ENCODE measurements at regions not wholly inside any gene's neighbourhood (a gene's known extent, or its start where the extent isn't known, plus 50 kb on each side); places are given as distances from the start of the nearest gene placed in this dataset.

- Histone ChIP-seq H3K9me3 (ENCODE audit: insufficient read depth, low read depth) (no peaks in the 10 kb centered on the region), H3K9me2 (ENCODE audit: insufficient read depth) (no peaks in the 10 kb centered on the region), H3K79me2 (ENCODE audit: low read depth) (no peaks in the 10 kb centered on the region), H3K36me3 (ENCODE audit: low read depth) (no peaks in the 10 kb centered on the region), H3K4me1 (replicated peaks; ENCODE audit: insufficient read depth) (no peaks in the 10 kb centered on the region), H3F3A (ENCODE audit: insufficient read depth, low read depth) (no peaks in the 10 kb centered on the region), H3K27me3 (ENCODE audit: insufficient read depth, low read depth) (no peaks in the 10 kb centered on the region), H3K4me3 (no peak overlapping the region), H2AFZ (no peak overlapping the region), H4K20me1 (ENCODE audit: insufficient read depth) (no peaks in the 10 kb centered on the region), H3K27ac (no peak overlapping the region), H3K4me2 (no peak overlapping the region)
- no TSS peak for BruUV-seq (replicated peaks)
- TF ChIP-seq EZH2 (IDR thresholded peaks at IDR 0.05; ENCODE audit: low read depth) (no peak), CTCF (conservative IDR thresholded peaks at IDR 0.05) (no peak)
- ChIA-PET CTCF (no interaction called here), POLR2A (ENCODE audit: unreplicated experiment) (no interaction called here)
- no peak for DNase-seq
- intact Hi-C loops (cut with micrococcal nuclease; ENCODE audit: unreplicated experiment) = loop anchor here (10.0 kb wide), 1 partner anchor 405 kb away; no protein-coding TSS in a partner anchor
Measured at GRCh38 chr6:139990026-139990686, 615.7 kb upstream of the CITED2 start.

- no peak for TF ChIP-seq EZH2 (IDR thresholded peaks at IDR 0.05; ENCODE audit: low read depth)
- no peak for TF ChIP-seq CTCF (conservative IDR thresholded peaks at IDR 0.05)
- Histone ChIP-seq H3K27me3 (ENCODE audit: insufficient read depth, low read depth) (no peaks in the 10 kb centered on the region), H3K36me3 (ENCODE audit: low read depth) (no peaks in the 10 kb centered on the region), H4K20me1 (ENCODE audit: insufficient read depth) (no peaks in the 10 kb centered on the region), H3K4me3 (no peak overlapping the region), H2AFZ (no peak overlapping the region), H3K79me2 (ENCODE audit: low read depth) (no peaks in the 10 kb centered on the region), H3K9me3 (ENCODE audit: insufficient read depth, low read depth) (peaks cover 3% of the 10 kb centered on the region; the same call in 1 of the 2 replicates), H3K9me2 (ENCODE audit: insufficient read depth) (no peaks in the 10 kb centered on the region), H3K4me2 (no peak overlapping the region), H3K4me1 (replicated peaks; ENCODE audit: insufficient read depth) (peaks cover 3% of the 10 kb centered on the region; the same call in 1 of the 2 replicates), H3K27ac (no peak overlapping the region), H3F3A (ENCODE audit: insufficient read depth, low read depth) (no peaks in the 10 kb centered on the region)
- no TSS peak for BruUV-seq (replicated peaks)
- CTCF ChIA-PET = no interaction called here
- POLR2A ChIA-PET (ENCODE audit: unreplicated experiment) = no interaction called here
- DNase-seq = no peak
- intact Hi-C loops (cut with micrococcal nuclease; ENCODE audit: unreplicated experiment) = no loop called here
Measured at GRCh38 chr6:139988685-139989084, 614.2 kb upstream of the CITED2 start.

- H3K9me3 ChIP-seq (ENCODE audit: insufficient read depth, low read depth) = peaks cover 3% of the 10 kb centered on the region; the same call in 1 of the 2 replicates
- no peaks in the 10 kb centered on the region for H3K27me3 ChIP-seq (ENCODE audit: insufficient read depth, low read depth)
- no peak overlapping the region for H3K4me3 ChIP-seq
- H4K20me1 ChIP-seq (ENCODE audit: insufficient read depth) = no peaks in the 10 kb centered on the region
- H2AFZ ChIP-seq = no peak overlapping the region
- H3K27ac ChIP-seq = no peak overlapping the region
- H3K4me2 ChIP-seq = no peak overlapping the region
- H3F3A ChIP-seq (ENCODE audit: insufficient read depth, low read depth) = peaks cover 3% of the 10 kb centered on the region
- TF ChIP-seq CTCF (conservative IDR thresholded peaks at IDR 0.05) (no peak), EZH2 (IDR thresholded peaks at IDR 0.05; ENCODE audit: low read depth) (no peak)
- ChIA-PET CTCF (no interaction called here), POLR2A (ENCODE audit: unreplicated experiment) (no interaction called here)
- no TSS peak for BruUV-seq (replicated peaks)
- DNase-seq = no peak
- peaks cover 19% of the 10 kb centered on the region for H3K4me1 ChIP-seq (replicated peaks; ENCODE audit: insufficient read depth)
- H3K79me2 ChIP-seq (ENCODE audit: low read depth) = no peaks in the 10 kb centered on the region
- H3K36me3 ChIP-seq (ENCODE audit: low read depth) = no peaks in the 10 kb centered on the region
- H3K9me2 ChIP-seq (ENCODE audit: insufficient read depth) = no peaks in the 10 kb centered on the region
- intact Hi-C loops (cut with micrococcal nuclease; ENCODE audit: unreplicated experiment) = no loop called here
Measured at GRCh38 chr6:139987091-139987490, 612.6 kb upstream of the CITED2 start.

Data from PC-9 (cell line).